NCI-H748 (cell line): ENCODE measurements at regions not wholly inside any gene's neighbourhood (a gene's known extent, or its start where the extent isn't known, plus 50 kb on each side); places are given as distances from the start of the nearest gene placed in this dataset.
"Not testable (repeated sequence)": the region's sequence is repeated elsewhere in the genome, so short reads cannot be mapped to it uniquely, and the experiment has no call there.

Experiments used
- DNase-seq: peaks from one replicate; lab custom pipeline; 2025; ENCODE audit not compliant: unreplicated experiment; lab: John Stamatoyannopoulos, UW

GRCh38 chr6:14288910-14289309, 171.3 kb downstream of the CD83 start:
- no peak for DNase-seq

GRCh38 chr6:14290041-14290771, 172.6 kb downstream of the CD83 start:
- DNase-seq = no peak

GRCh38 chr6:14290772-14291330, 173.3 kb downstream of the CD83 start:
- peak; percentile 68 for DNase-seq

- no peak for DNase-seq
These were observed 173.8 kb downstream of the CD83 start for GRCh38 chr6:14291331-14291730.

- DNase-seq = peak; percentile 99
These were observed 174.5 kb downstream of the CD83 start for GRCh38 chr6:14292119-14292518.

- DNase-seq = peak; percentile 23
These were observed 176.8 kb downstream of the CD83 start for GRCh38 chr6:14294270-14294951.

GRCh38 chr6:14296698-14297097, 179.1 kb downstream of the CD83 start:
- not testable (repeated sequence) for DNase-seq

GRCh38 chr6:14297118-14297517, 179.5 kb downstream of the CD83 start:
- DNase-seq = not testable (repeated sequence)

GRCh38 chr6:14300189-14300588, 182.6 kb downstream of the CD83 start:
- DNase-seq = not testable (repeated sequence)

- DNase-seq = not testable (repeated sequence)
These were observed 183.1 kb downstream of the CD83 start for GRCh38 chr6:14300721-14301120.

- not testable (repeated sequence) for DNase-seq
These were observed 183.9 kb downstream of the CD83 start for GRCh38 chr6:14301477-14301876.

- DNase-seq = no peak
These were observed 187.6 kb downstream of the CD83 start for GRCh38 chr6:14305131-14305530.

GRCh38 chr6:14305624-14306023, 188.1 kb downstream of the CD83 start:
- peak; percentile 90 for DNase-seq

- peak; percentile 28 for DNase-seq
These were observed 188.8 kb downstream of the CD83 start for GRCh38 chr6:14306151-14306906.

- DNase-seq = peak; percentile 96
These were observed 191.9 kb downstream of the CD83 start for GRCh38 chr6:14309516-14309915.

GRCh38 chr6:14309951-14310445, 192.4 kb downstream of the CD83 start:
- peak; percentile 96 for DNase-seq

GRCh38 chr6:14310960-14311359, 193.4 kb downstream of the CD83 start:
- DNase-seq = no peak

GRCh38 chr6:14312587-14312986, 195.0 kb downstream of the CD83 start:
- DNase-seq = peak; percentile 25

- no peak for DNase-seq
These were observed 195.7 kb downstream of the CD83 start for GRCh38 chr6:14313248-14313647.

GRCh38 chr6:14315353-14315752, 197.8 kb downstream of the CD83 start:
- no peak for DNase-seq
